Trophoblast cell (in vitro differentiated cells and primary cell): ENCODE measurements at regions not wholly inside any gene's neighbourhood (a gene's known extent, or its start where the extent isn't known, plus 50 kb on each side); places are given as distances from the start of the nearest gene placed in this dataset.

ENCODE experiments used
- DNase-seq, 2 donors: peaks; one replicate each; pipeline ENCODE4 v3.0.0-alpha.2; 2016
- H2AFZ ChIP-seq: 2 replicates; pipeline ENCODE4 v1.6.1; 2013; ENCODE audit warnings: low read length, moderate library complexity, mild to moderate bottlenecking; ENCODE audit not compliant: insufficient read depth, poor library complexity
- H2AK5ac ChIP-seq: 2 replicates; pipeline ENCODE4 v1.6.1; 2013; ENCODE audit warnings: mild to moderate bottlenecking, low read length
- H2BK120ac ChIP-seq: 2 replicates; pipeline ENCODE4 v1.6.1; 2013; ENCODE audit warnings: low read length, mild to moderate bottlenecking, moderate library complexity; ENCODE audit not compliant: insufficient read depth, poor library complexity
- H2BK12ac ChIP-seq: 2 replicates; pipeline ENCODE4 v1.6.1; 2013; ENCODE audit warnings: mild to moderate bottlenecking, low read length, moderate library complexity
- H2BK5ac ChIP-seq: 2 replicates; pipeline ENCODE4 v1.6.1; 2013; ENCODE audit warnings: low read length, low read depth, moderate library complexity, mild to moderate bottlenecking; ENCODE audit not compliant: poor library complexity
- H3K14ac ChIP-seq: 2 replicates; pipeline ENCODE4 v1.6.1; 2013; ENCODE audit warnings: mild to moderate bottlenecking, low read length
- H3K18ac ChIP-seq: 2 replicates; pipeline ENCODE4 v1.6.1; 2013; ENCODE audit warnings: mild to moderate bottlenecking, low read length
- H3K23ac ChIP-seq: 2 replicates; pipeline ENCODE4 v1.6.1; 2013; ENCODE audit warnings: low read length
- H3K27ac ChIP-seq: 2 replicates; pipeline ENCODE4 v1.5.1; 2013; ENCODE audit warnings: low read depth, mild to moderate bottlenecking, inconsistent platforms, low read length, moderate library complexity
- H3K27me3 ChIP-seq: 2 replicates; pipeline ENCODE4 v1.6.1; 2013; ENCODE audit warnings: inconsistent platforms, mild to moderate bottlenecking, low read length, moderate library complexity; ENCODE audit not compliant: insufficient read depth
- H3K36me3 ChIP-seq, 2 experiments: 1 replicate in 1 of 2; 2 replicates in 1 of 2; pipeline ENCODE4 v1.6.1; 2013; ENCODE audit warnings: low read length in 2 of 2, mild to moderate bottlenecking in 2 of 2, moderate library complexity in 1 of 2; ENCODE audit not compliant: insufficient read depth in 2 of 2, control insufficient read depth in 1 of 2
- H3K4ac ChIP-seq: 2 replicates; pipeline ENCODE4 v1.6.1; 2013; ENCODE audit warnings: low read depth, mild to moderate bottlenecking, low read length, moderate library complexity
- H3K4me1 ChIP-seq, 2 experiments: 1 replicate in 1 of 2; 2 replicates in 1 of 2; pipeline ENCODE4 v1.6.1; 2013; ENCODE audit warnings: low read length in 2 of 2, mild to moderate bottlenecking in 2 of 2, moderate library complexity in 1 of 2; ENCODE audit not compliant: insufficient read depth in 2 of 2, control insufficient read depth in 1 of 2
- H3K4me2 ChIP-seq: 2 replicates; pipeline ENCODE4 v1.6.1; 2013; ENCODE audit warnings: inconsistent platforms, mild to moderate bottlenecking, low read length, moderate library complexity
- H3K4me3 ChIP-seq: 2 replicates; pipeline ENCODE4 v1.5.1; 2013; ENCODE audit warnings: mild to moderate bottlenecking, low read depth, low read length, inconsistent platforms
- H3K79me1 ChIP-seq: one replicate; pipeline ENCODE4 v1.6.1; 2013; ENCODE audit warnings: low read length
- H3K79me2 ChIP-seq: 2 replicates; pipeline ENCODE4 v1.6.1; 2013; ENCODE audit warnings: low read length, mild to moderate bottlenecking; ENCODE audit not compliant: control insufficient read depth, insufficient read depth, poor library complexity
- H3K9ac ChIP-seq: 2 replicates; pipeline ENCODE4 v1.6.1; 2013; ENCODE audit warnings: mild to moderate bottlenecking, low read length
- H3K9me3 ChIP-seq: 2 replicates; pipeline ENCODE4 v1.6.1; 2013; ENCODE audit warnings: low read depth, mild to moderate bottlenecking, control low read depth, inconsistent platforms, low read length; ENCODE audit not compliant: insufficient read depth
- H4K12ac ChIP-seq: 2 replicates; pipeline ENCODE4 v1.6.1; 2013; ENCODE audit warnings: low read depth, mild to moderate bottlenecking, low read length, moderate library complexity
- H4K8ac ChIP-seq: 2 replicates; pipeline ENCODE4 v1.6.1; 2013; ENCODE audit warnings: low read depth, mild to moderate bottlenecking, low read length, moderate library complexity
- H4K91ac ChIP-seq: one replicate; pipeline ENCODE4 v1.6.1; 2013; ENCODE audit warnings: low read depth, mild to moderate bottlenecking, low read length, moderate library complexity
- WGBS: extraction: QIAGEN DNeasy Blood & Tissue Kit; methylation state at CpG from one replicate; pipeline ENCODE4 v1.1.7; 2013; ENCODE audit warnings: missing lambda C conversion rate; ENCODE audit not compliant: insufficient read length, insufficient coverage; ENCODE audit errors: extremely low coverage; 5-methylcytosine and 5-hydroxymethylcytosine counted together

GRCh38 chrX:26788402-26788998 is 572.5 kb downstream of the MAGEB5 start:
- Histone ChIP-seq H3K9me3 (no peaks in the 10 kb centered on the region), H2BK12ac (no peak overlapping the region), H3K23ac (no peak overlapping the region), H3K36me3 (no peaks in the 10 kb centered on the region), H3K79me1 (no peaks in the 10 kb centered on the region), H3K27ac (no peak overlapping the region), H4K91ac (no peak overlapping the region), H2BK120ac (no peak overlapping the region), H3K18ac (no peak overlapping the region), H3K9ac (no peak overlapping the region), H2AFZ (no peak overlapping the region), H3K4me3 (no peak overlapping the region), H3K79me2 (no peaks in the 10 kb centered on the region), H4K8ac (no peak overlapping the region), H3K4ac (no peak overlapping the region), H3K4me2 (no peak overlapping the region), H2BK5ac (no peak overlapping the region), H2AK5ac (no peak overlapping the region), H4K12ac (no peak overlapping the region), H3K27me3 (no peaks in the 10 kb centered on the region), H3K4me1 (no peaks in the 10 kb centered on the region), H3K14ac (no peak overlapping the region)
- no peak for DNase-seq
- no CpG with 5 or more reads among the region's 1 CpG for WGBS

- Histone ChIP-seq H3K23ac (no peak overlapping the region), H3K79me2 (no peaks in the 10 kb centered on the region), H4K91ac (no peak overlapping the region), H2AK5ac (no peak overlapping the region), H3K4me3 (no peak overlapping the region), H3K9me3 (no peaks in the 10 kb centered on the region), H3K27me3 (no peaks in the 10 kb centered on the region), H3K14ac (no peak overlapping the region), H2BK120ac (no peak overlapping the region), H3K4me2 (no peak overlapping the region), H3K27ac (no peak overlapping the region), H2BK5ac (no peak overlapping the region), H2AFZ (no peak overlapping the region), H4K12ac (no peak overlapping the region), H3K4ac (no peak overlapping the region), H3K79me1 (no peaks in the 10 kb centered on the region), H3K4me1 (no peaks in the 10 kb centered on the region), H2BK12ac (no peak overlapping the region), H4K8ac (no peak overlapping the region), H3K36me3 (no peaks in the 10 kb centered on the region), H3K9ac (no peak overlapping the region), H3K18ac (no peak overlapping the region)
- peak in 1 of 2 donors; percentile 35 for DNase-seq
- no CpG with 5 or more reads among the region's 10 CpGs for WGBS
Observed at GRCh38 chrX:26783512-26784225, 567.7 kb downstream of the MAGEB5 start.

GRCh38 chrX:26778320-26778888 is 562.4 kb downstream of the MAGEB5 start:
- H2AFZ ChIP-seq: no peak overlapping the region
- no peak overlapping the region for H3K4me3 ChIP-seq
- H4K8ac ChIP-seq: no peak overlapping the region
- H3K23ac ChIP-seq: no peak overlapping the region
- H4K91ac ChIP-seq: no peak overlapping the region
- H3K27ac ChIP-seq: no peak overlapping the region
- H3K18ac ChIP-seq: no peak overlapping the region
- no peaks in the 10 kb centered on the region for H3K36me3 ChIP-seq
- H2BK120ac ChIP-seq: no peak overlapping the region
- H3K79me2 ChIP-seq: no peaks in the 10 kb centered on the region
- H3K9ac ChIP-seq: no peak overlapping the region
- H3K4me2 ChIP-seq: no peak overlapping the region
- no peak for DNase-seq
- no peak overlapping the region for H2AK5ac ChIP-seq
- no peak overlapping the region for H4K12ac ChIP-seq
- H3K4me1 ChIP-seq: no peaks in the 10 kb centered on the region
- no CpG with 5 or more reads among the region's 3 CpGs for WGBS
- H3K79me1 ChIP-seq: no peaks in the 10 kb centered on the region
- no peak overlapping the region for H2BK5ac ChIP-seq
- H3K9me3 ChIP-seq: no peaks in the 10 kb centered on the region
- no peaks in the 10 kb centered on the region for H3K27me3 ChIP-seq
- no peak overlapping the region for H3K14ac ChIP-seq
- no peak overlapping the region for H2BK12ac ChIP-seq
- no peak overlapping the region for H3K4ac ChIP-seq

- no peak overlapping the region for H2BK12ac ChIP-seq
- no peak for DNase-seq
- no peaks in the 10 kb centered on the region for H3K79me1 ChIP-seq
- H2AK5ac ChIP-seq: no peak overlapping the region
- no peaks in the 10 kb centered on the region for H3K79me2 ChIP-seq
- H3K18ac ChIP-seq: no peak overlapping the region
- H2BK120ac ChIP-seq: no peak overlapping the region
- H3K27me3 ChIP-seq: no peaks in the 10 kb centered on the region
- no peaks in the 10 kb centered on the region for H3K4me1 ChIP-seq
- H2BK5ac ChIP-seq: no peak overlapping the region
- H2AFZ ChIP-seq: no peak overlapping the region
- H3K4ac ChIP-seq: no peak overlapping the region
- H3K9me3 ChIP-seq: no peaks in the 10 kb centered on the region
- no peak overlapping the region for H3K4me2 ChIP-seq
- no peak overlapping the region for H4K91ac ChIP-seq
- no peak overlapping the region for H3K4me3 ChIP-seq
- no peak overlapping the region for H3K9ac ChIP-seq
- H3K23ac ChIP-seq: no peak overlapping the region
- no CpG with 5 or more reads among the region's 2 CpGs for WGBS
- H3K27ac ChIP-seq: no peak overlapping the region
- no peaks in the 10 kb centered on the region for H3K36me3 ChIP-seq
- H4K8ac ChIP-seq: no peak overlapping the region
- no peak overlapping the region for H4K12ac ChIP-seq
- H3K14ac ChIP-seq: no peak overlapping the region
Observed at GRCh38 chrX:26762253-26762652, 546.3 kb downstream of the MAGEB5 start.
